ENCODE measurements at regions not wholly inside any gene's neighbourhood (a gene's known extent, or its start where the extent isn't known, plus 50 kb on each side); places are given as distances from the start of the nearest gene placed in this dataset.

DNA sequence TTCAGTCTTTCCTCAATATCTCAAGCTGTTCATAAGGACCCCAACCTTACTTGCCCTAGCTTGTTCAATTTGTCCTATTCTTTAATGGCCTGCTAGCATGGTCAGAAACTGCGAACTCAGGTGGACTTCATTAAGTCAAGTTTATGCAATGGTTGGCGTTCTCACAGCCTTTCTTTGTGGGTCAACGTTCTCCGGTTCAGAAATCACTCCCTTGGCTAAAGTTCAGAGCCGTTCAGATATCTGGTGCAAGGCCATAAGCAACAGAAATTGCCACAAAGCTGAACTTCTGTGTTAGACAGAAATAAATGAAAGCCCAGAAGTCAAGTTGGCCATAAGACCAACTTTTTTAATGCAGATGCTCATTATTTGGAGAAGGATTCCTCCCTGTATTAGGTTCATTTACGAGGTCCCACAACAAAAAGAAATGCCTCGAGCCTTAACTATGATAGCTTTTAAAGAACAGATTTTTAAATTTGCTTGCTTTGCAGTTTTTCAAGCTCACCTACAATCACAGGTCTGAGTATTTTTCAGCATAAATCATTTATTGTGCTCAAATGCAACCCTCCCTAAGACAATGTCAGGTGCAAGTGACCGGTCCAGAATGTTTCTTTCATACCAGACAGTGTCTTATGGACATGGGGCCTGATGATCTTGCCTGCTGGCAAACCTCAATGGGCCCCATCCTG is 140.2 kb upstream of the COL11A1 start (continued):
- TF ChIP-seq PBX3 (IDR thresholded peaks at IDR 0.05; ENCODE audit: insufficient replicate concordance, low read depth, low read length) (no peak), BRCA1 (IDR thresholded peaks at IDR 0.05; ENCODE audit: low read depth, low read length) (no peak), NFYB (IDR thresholded peaks at IDR 0.05; ENCODE audit: insufficient read depth, low read depth, low read length) (no peak), GATAD2B (conservative IDR thresholded peaks at IDR 0.05; ENCODE audit: low read depth) (no peak)

DNA sequence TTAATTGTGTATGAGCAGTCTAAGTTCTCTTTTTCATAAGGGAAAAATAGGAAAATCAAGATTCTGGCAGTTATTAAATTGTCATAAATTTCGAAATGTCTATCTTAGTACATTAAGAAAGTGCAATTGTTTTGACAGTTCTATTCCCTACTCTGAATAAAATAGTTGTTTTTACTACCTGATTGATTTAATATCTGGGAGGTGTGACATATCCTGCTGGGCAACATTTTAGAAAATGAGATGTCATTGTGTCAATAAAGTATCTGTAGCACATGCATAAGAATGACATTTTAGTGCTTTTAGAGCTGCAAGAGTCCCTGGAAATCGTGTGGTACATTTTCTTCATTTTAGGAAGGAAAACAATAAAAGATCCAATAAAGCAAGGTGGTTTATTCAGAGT is 139.2 kb upstream of the COL11A1 start:
- H3K79me2 ChIP-seq (ENCODE audit: control insufficient read depth, insufficient read depth, low read length) = no peaks in the 10 kb centered on the region
- WGBS (ENCODE audit: insufficient coverage, insufficient replicate concordance, low lambda C conversion rate, missing lambda C conversion rate) = 0% methylated on average over 2 of the region's 2 CpGs
- intact Hi-C loops (cut with micrococcal nuclease; ENCODE audit: unreplicated experiment) = no loop called here
- in situ Hi-C loops (cut with MboI) = no loop called here
- BruUV-seq (replicated peaks) = no TSS peak
- FAIRE-seq (no peak), DNase-seq (ENCODE audit: low read depth, low spot score) (no peak), ATAC-seq (no peak)
- H3K4me1 ChIP-seq (ENCODE audit: control insufficient read depth, insufficient read depth, low read length) = no peaks in the 10 kb centered on the region
- no peaks in the 10 kb centered on the region for H3K9me3 ChIP-seq (replicated peaks; ENCODE audit: control insufficient read depth, insufficient read depth, low read length)
- ChIA-PET RAD21 (ENCODE audit: unreplicated experiment) (no interaction called here), CTCF (interaction anchor here (0.7 kb wide), 1 partner anchor 281 kb away, joined by 3 read pairs; no protein-coding TSS in a partner anchor), SMC1A (ENCODE audit: uncharacterized antibody, unreplicated experiment) (no interaction called here), POLR2A (no interaction called here)
- no peaks in the 10 kb centered on the region for H3K27me3 ChIP-seq (replicated peaks in 1 of 2; ENCODE audit: control insufficient read depth in 2 of 2, insufficient read depth in 2 of 2, low read length in 1 of 2)
- no peak overlapping the region for H3K27ac ChIP-seq (ENCODE audit: control insufficient read depth, insufficient read depth)
- H4K20me1 ChIP-seq (ENCODE audit: control insufficient read depth, insufficient read depth) = no peaks in the 10 kb centered on the region
- H3K4me2 ChIP-seq (ENCODE audit: control insufficient read depth, insufficient read depth) = no peak overlapping the region
- no peak overlapping the region for H3K9ac ChIP-seq (ENCODE audit: control insufficient read depth, insufficient read depth, low read length)
- no peak overlapping the region for H2AFZ ChIP-seq (ENCODE audit: control insufficient read depth, low read depth, low read length)
- no peaks in the 10 kb centered on the region for H3K36me3 ChIP-seq (ENCODE audit: control insufficient read depth in 2 of 2, insufficient read depth in 2 of 2, low read length in 1 of 2)
- H3K4me3 ChIP-seq = no peak overlapping the region
- TF ChIP-seq ESRRA (IDR thresholded peaks at IDR 0.05; ENCODE audit: low read length) (no peak), POLR2AphosphoS5 (IDR thresholded peaks at IDR 0.05; ENCODE audit: low read length) (no peak), ETV6 (conservative IDR thresholded peaks at IDR 0.05 in 1 of 2, IDR thresholded peaks at IDR 0.05 in 1 of 2; ENCODE audit: borderline replicate concordance in 1 of 2, low read depth in 1 of 2) (no peak), TCF12 (IDR thresholded peaks at IDR 0.05; ENCODE audit: low read depth, low read length) (no peak), DPF2 (IDR thresholded peaks at IDR 0.05) (no peak), SMAD1 (IDR thresholded peaks at IDR 0.05; ENCODE audit: low read depth, partially characterized antibody) (no peak), ZBTB40 (IDR thresholded peaks at IDR 0.05; ENCODE audit: borderline replicate concordance) (no peak), NRF1 (conservative IDR thresholded peaks at IDR 0.05; ENCODE audit: low read depth, low read length) (no peak), GABPA (IDR thresholded peaks at IDR 0.05; ENCODE audit: low read depth) (no peak)
- TF ChIP-seq, protein P1, sequence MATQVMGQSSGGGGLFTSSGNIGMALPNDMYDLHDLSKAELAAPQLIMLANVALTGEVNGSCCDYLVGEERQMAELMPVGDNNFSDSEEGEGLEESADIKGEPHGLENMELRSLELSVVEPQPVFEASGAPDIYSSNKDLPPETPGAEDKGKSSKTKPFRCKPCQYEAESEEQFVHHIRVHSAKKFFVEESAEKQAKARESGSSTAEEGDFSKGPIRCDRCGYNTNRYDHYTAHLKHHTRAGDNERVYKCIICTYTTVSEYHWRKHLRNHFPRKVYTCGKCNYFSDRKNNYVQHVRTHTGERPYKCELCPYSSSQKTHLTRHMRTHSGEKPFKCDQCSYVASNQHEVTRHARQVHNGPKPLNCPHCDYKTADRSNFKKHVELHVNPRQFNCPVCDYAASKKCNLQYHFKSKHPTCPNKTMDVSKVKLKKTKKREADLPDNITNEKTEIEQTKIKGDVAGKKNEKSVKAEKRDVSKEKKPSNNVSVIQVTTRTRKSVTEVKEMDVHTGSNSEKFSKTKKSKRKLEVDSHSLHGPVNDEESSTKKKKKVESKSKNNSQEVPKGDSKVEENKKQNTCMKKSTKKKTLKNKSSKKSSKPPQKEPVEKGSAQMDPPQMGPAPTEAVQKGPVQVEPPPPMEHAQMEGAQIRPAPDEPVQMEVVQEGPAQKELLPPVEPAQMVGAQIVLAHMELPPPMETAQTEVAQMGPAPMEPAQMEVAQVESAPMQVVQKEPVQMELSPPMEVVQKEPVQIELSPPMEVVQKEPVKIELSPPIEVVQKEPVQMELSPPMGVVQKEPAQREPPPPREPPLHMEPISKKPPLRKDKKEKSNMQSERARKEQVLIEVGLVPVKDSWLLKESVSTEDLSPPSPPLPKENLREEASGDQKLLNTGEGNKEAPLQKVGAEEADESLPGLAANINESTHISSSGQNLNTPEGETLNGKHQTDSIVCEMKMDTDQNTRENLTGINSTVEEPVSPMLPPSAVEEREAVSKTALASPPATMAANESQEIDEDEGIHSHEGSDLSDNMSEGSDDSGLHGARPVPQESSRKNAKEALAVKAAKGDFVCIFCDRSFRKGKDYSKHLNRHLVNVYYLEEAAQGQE (IDR thresholded peaks at IDR 0.05; ENCODE audit: low read depth, low read length) = no peak
